Neural cell (in vitro differentiated cells): ENCODE measurements at regions not wholly inside any gene's neighbourhood (a gene's known extent, or its start where the extent isn't known, plus 50 kb on each side); places are given as distances from the start of the nearest gene placed in this dataset.

Experiments used
- CTCF ChIP-seq: fragments of 450-650 bp; IDR thresholded peaks from 2 replicates; pipeline ENCODE4 v1.5.1; 2014; ENCODE audit warnings: antibody characterized with exemption, mild to moderate bottlenecking, moderate library complexity; ENCODE audit not compliant: poor library complexity, severe bottlenecking
- EP300 ChIP-seq: fragments of 450-650 bp; conservative IDR thresholded peaks from 2 replicates; pipeline ENCODE4 v1.6.1; 2014; ENCODE audit warnings: antibody characterized with exemption, mild to moderate bottlenecking, moderate library complexity; ENCODE audit not compliant: poor library complexity, severe bottlenecking
- POLR2AphosphoS5 ChIP-seq: IDR thresholded peaks from 2 replicates; pipeline ENCODE4 v1.6.1; 2012
- SMC3 ChIP-seq: fragments of 450-650 bp; conservative IDR thresholded peaks from 2 replicates; pipeline ENCODE4 v1.6.1; 2014; ENCODE audit warnings: antibody characterized with exemption, mild to moderate bottlenecking, moderate library complexity; ENCODE audit not compliant: poor library complexity
- TAF1 ChIP-seq: IDR thresholded peaks from 2 replicates; pipeline ENCODE4 v1.6.1; 2012; ENCODE audit warnings: low read depth

- TF ChIP-seq CTCF = no peak
- TF ChIP-seq POLR2AphosphoS5 = no peak
- no peak for TF ChIP-seq TAF1
- no peak for TF ChIP-seq EP300
- no peak for TF ChIP-seq SMC3
These were observed 151.7 kb upstream of the FUT8 start for GRCh38 chr14:65260786-65261185.
